NB4 (cell line): ENCODE measurements at regions not wholly inside any gene's neighbourhood (a gene's known extent, or its start where the extent isn't known, plus 50 kb on each side); places are given as distances from the start of the nearest gene placed in this dataset.

Experiments used
- POLR2A ChIP-seq: IDR thresholded peaks from 2 replicates; pipeline ENCODE4 v1.6.1; 2011; ENCODE audit warnings: mild to moderate bottlenecking; ENCODE audit not compliant: insufficient read length; ENCODE audit errors: extremely low read depth
- TF ChIP-seq, protein P1 (sequence below): IDR thresholded peaks from one replicate; pipeline ENCODE4 v1.5.1; 2012; ENCODE audit warnings: low read depth, low read length

DNA sequence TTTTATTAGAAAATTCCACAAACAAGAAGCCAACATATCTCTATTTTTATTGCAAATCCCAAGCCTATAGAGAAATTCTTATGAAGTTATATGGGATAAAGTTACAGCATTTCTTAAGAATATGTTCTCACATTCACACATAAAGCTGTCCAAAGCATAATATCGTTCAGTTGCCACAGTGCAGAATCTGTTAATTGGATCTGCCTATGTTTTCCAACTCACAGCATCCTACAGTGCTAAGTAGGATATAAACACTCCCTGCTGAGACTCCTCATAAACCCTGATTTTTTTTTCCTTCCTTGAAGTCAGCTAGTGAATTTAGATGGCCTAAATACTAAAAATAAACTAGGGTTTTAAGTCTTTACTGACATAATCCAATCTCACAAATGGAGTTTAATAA is 307.9 kb downstream of the PDGFC start:
- TF ChIP-seq, protein P1, sequence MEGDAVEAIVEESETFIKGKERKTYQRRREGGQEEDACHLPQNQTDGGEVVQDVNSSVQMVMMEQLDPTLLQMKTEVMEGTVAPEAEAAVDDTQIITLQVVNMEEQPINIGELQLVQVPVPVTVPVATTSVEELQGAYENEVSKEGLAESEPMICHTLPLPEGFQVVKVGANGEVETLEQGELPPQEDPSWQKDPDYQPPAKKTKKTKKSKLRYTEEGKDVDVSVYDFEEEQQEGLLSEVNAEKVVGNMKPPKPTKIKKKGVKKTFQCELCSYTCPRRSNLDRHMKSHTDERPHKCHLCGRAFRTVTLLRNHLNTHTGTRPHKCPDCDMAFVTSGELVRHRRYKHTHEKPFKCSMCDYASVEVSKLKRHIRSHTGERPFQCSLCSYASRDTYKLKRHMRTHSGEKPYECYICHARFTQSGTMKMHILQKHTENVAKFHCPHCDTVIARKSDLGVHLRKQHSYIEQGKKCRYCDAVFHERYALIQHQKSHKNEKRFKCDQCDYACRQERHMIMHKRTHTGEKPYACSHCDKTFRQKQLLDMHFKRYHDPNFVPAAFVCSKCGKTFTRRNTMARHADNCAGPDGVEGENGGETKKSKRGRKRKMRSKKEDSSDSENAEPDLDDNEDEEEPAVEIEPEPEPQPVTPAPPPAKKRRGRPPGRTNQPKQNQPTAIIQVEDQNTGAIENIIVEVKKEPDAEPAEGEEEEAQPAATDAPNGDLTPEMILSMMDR, result no peak
- no peak for TF ChIP-seq POLR2A
